ENCODE measurements at regions not wholly inside any gene's neighbourhood (a gene's known extent, or its start where the extent isn't known, plus 50 kb on each side); places are given as distances from the start of the nearest gene placed in this dataset.

DNA sequence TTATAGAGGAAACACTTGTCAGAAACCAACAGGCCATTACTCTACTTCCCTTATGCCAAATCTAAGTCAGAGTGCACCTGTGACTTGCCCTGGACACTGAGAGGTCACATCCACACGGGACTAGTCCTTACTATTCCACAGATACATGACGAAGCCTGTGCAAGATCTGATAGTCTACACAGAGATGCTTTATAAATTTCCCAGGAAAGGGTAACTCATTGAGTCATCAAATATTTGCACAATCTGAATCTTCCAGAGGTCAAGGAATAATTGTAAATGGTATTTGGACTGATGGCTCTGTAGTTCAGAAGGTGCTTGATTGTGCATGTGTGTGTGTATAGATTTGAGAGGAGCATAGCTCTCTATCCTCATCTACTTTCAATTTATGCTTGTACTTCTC is 55.2 kb upstream of the JAK2 start:
- DNase-seq (no peak), ATAC-seq (no peak)
- 71% methylated on average over 2 of the region's 2 CpGs for WGBS (ENCODE audit: insufficient coverage, low coverage, low lambda C conversion rate, missing lambda C conversion rate)
- no peaks in the 10 kb centered on the region for H3K27me3 ChIP-seq
- H3K27ac ChIP-seq, result no peak overlapping the region
- no peaks in the 10 kb centered on the region for H3K36me3 ChIP-seq
- peaks cover 0 to 10% (median 0%) of the 10 kb centered on the region in 4 donors for H3K4me1 ChIP-seq
- intact Hi-C loops (cut with DNase I), result no loop called here
- H3K4me3 ChIP-seq, result no peak overlapping the region
- no peak for TF ChIP-seq POLR2A (IDR thresholded peaks at IDR 0.05)
- TF ChIP-seq, protein P1, sequence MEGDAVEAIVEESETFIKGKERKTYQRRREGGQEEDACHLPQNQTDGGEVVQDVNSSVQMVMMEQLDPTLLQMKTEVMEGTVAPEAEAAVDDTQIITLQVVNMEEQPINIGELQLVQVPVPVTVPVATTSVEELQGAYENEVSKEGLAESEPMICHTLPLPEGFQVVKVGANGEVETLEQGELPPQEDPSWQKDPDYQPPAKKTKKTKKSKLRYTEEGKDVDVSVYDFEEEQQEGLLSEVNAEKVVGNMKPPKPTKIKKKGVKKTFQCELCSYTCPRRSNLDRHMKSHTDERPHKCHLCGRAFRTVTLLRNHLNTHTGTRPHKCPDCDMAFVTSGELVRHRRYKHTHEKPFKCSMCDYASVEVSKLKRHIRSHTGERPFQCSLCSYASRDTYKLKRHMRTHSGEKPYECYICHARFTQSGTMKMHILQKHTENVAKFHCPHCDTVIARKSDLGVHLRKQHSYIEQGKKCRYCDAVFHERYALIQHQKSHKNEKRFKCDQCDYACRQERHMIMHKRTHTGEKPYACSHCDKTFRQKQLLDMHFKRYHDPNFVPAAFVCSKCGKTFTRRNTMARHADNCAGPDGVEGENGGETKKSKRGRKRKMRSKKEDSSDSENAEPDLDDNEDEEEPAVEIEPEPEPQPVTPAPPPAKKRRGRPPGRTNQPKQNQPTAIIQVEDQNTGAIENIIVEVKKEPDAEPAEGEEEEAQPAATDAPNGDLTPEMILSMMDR (IDR thresholded peaks at IDR 0.05), result no peak
- H3K9me3 ChIP-seq, result no peaks in the 10 kb centered on the region

DNA sequence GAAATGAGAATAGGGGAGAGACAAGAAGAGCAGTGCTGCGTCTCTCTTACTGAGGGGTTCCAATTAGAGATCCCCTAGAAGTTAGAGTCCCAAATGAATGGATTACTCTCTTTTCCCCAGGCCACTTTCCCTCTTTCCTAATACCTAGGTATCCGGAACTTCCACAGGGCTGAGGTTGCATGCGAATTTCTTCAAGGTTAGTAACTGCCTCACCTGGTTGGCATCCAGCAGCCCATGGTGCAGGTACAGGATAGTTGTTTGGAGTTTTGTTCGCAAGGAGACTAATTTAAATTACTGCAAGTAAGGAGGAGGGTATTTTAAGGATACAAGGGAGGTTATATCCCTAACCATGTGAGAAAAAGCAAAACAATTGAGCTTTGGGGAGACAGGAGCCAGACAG is 52.4 kb upstream of the JAK2 start:
- intact Hi-C loops (cut with DNase I), result no loop called here
- no peak overlapping the region for H3K27ac ChIP-seq
- H3K36me3 ChIP-seq, result no peaks in the 10 kb centered on the region
- DNase-seq (no peak), ATAC-seq (no peak)
- peaks cover 0 to 6% (median 0%) of the 10 kb centered on the region in 4 donors for H3K4me1 ChIP-seq
- H3K27me3 ChIP-seq, result no peaks in the 10 kb centered on the region
- no peak overlapping the region for H3K4me3 ChIP-seq
- H3K9me3 ChIP-seq, result no peaks in the 10 kb centered on the region
- WGBS (ENCODE audit: insufficient coverage, low coverage, low lambda C conversion rate, missing lambda C conversion rate), result 95% methylated on average over 2 of the region's 4 CpGs
- TF ChIP-seq POLR2A (IDR thresholded peaks at IDR 0.05), result no peak
- TF ChIP-seq, protein P1 (IDR thresholded peaks at IDR 0.05), result no peak

DNA sequence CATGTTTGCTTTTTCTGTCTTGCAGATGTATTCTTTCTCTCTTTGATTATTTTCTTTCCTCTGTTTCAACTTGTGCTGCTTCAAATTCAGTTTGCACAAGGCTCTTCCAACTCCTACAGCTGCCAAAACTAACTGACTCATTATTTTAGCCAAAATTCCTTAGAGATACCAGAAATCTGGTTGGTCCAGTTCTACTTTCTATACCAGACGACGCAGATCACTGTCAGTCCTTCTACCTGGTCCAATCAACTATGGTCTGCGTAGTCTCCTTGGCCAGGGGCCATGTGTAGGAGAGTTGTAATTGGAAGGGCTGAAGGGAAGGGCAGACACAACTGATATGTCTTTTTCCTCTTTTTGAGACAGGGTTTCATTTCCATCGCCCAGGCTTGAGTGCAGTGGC is 51.9 kb upstream of the JAK2 start:
- no peaks in the 10 kb centered on the region for H3K9me3 ChIP-seq
- H3K4me1 ChIP-seq, result peaks cover 0 to under 1% (median 0%) of the 10 kb centered on the region in 4 donors
- WGBS (ENCODE audit: insufficient coverage, low coverage, low lambda C conversion rate, missing lambda C conversion rate), result 82% methylated on average over 4 of the region's 4 CpGs
- no peaks in the 10 kb centered on the region for H3K27me3 ChIP-seq
- ATAC-seq, result no peak
- intact Hi-C loops (cut with DNase I), result no loop called here
- no peak overlapping the region for H3K27ac ChIP-seq
- DNase-seq, result no peak
- H3K4me3 ChIP-seq, result no peak overlapping the region
- TF ChIP-seq POLR2A (IDR thresholded peaks at IDR 0.05), result no peak
- TF ChIP-seq, protein P1 (IDR thresholded peaks at IDR 0.05), result no peak
- H3K36me3 ChIP-seq, result no peaks in the 10 kb centered on the region

DNA sequence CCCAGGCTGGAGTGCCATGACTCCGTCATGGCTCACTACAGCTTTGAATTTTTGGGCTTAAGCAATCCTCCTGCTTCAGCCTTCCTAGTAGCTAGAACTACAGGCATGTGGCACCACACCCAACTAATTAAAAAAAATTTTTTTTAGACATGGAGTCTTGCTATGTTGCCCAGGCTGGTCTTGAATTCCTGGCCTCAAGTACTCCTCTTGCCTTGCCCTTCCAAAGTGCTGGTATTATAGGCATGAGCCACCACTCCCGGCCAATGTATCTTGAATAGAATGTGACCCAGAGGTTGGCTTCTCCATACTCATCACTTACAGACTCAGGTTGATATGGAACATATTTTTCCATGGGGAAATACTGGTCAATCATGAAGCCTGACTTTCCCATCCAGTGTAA is 51.2 kb upstream of the JAK2 start:
- TF ChIP-seq, protein P1 (IDR thresholded peaks at IDR 0.05), result no peak
- TF ChIP-seq POLR2A (IDR thresholded peaks at IDR 0.05), result no peak
- no peaks in the 10 kb centered on the region for H3K36me3 ChIP-seq
- intact Hi-C loops (cut with DNase I), result no loop called here
- DNase-seq, result no peak
- H3K27ac ChIP-seq, result no peak overlapping the region
- no peaks in the 10 kb centered on the region for H3K27me3 ChIP-seq
- ATAC-seq, result no peak
- no peaks in the 10 kb centered on the region for H3K9me3 ChIP-seq
- H3K4me3 ChIP-seq, result no peak overlapping the region
- no peaks in the 10 kb centered on the region for H3K4me1 ChIP-seq
- 92% methylated on average over 2 of the region's 2 CpGs for WGBS (ENCODE audit: insufficient coverage, low coverage, low lambda C conversion rate, missing lambda C conversion rate)

Measured in right lobe of liver (tissue), 6 donors.